Hepatocyte (in vitro differentiated cells): ENCODE measurements at regions not wholly inside any gene's neighbourhood (a gene's known extent, or its start where the extent isn't known, plus 50 kb on each side); places are given as distances from the start of the nearest gene placed in this dataset.

ENCODE experiments used
- CTCF ChIP-seq: fragments of 200-600 bp; sonication (generic); IDR thresholded peaks from 2 replicates; pipeline ENCODE4 v1.5.1; 2016; ENCODE audit warnings: antibody characterized with exemption, mild to moderate bottlenecking; ENCODE audit not compliant: poor library complexity
- EZH2 ChIP-seq: fragments of 200-600 bp; sonication (generic); IDR thresholded peaks from 2 replicates; pipeline ENCODE4 v1.6.1; 2016; ENCODE audit warnings: antibody characterized with exemption, mild to moderate bottlenecking, borderline replicate concordance

GRCh38 chr7:22612776-22613175 is 112.8 kb upstream of the STEAP1B start:
- TF ChIP-seq CTCF (no peak), EZH2 (no peak)
